BJ (cell line): ENCODE measurements at regions not wholly inside any gene's neighbourhood (a gene's known extent, or its start where the extent isn't known, plus 50 kb on each side); places are given as distances from the start of the nearest gene placed in this dataset.

Experiments
- CTCF ChIA-PET: fragments of 350-600 bp; formaldehyde crosslinking; extraction: SDS; loops from one replicate; lab custom pipeline; 2021; ENCODE audit warnings: antibody characterized with exemption, inconsistent platforms; lab: Yijun Ruan, JAX
- POLR2A ChIA-PET: fragments of 300-600 bp; sonication (Branson Sonifier 250); formaldehyde crosslinking; extraction: SDS; loops from one replicate; lab custom pipeline; 2021; ENCODE audit warnings: antibody characterized with exemption; lab: Charles Lee
- DNase-seq: peaks from one replicate; pipeline ENCODE4 v3.0.0-alpha.2; 2011; ENCODE audit warnings: low read depth
- H3K27me3 ChIP-seq: 2 replicates; pipeline ENCODE4 v1.6.0; 2011; ENCODE audit warnings: low read length; ENCODE audit not compliant: control insufficient read depth, insufficient read depth
- H3K36me3 ChIP-seq: 2 replicates; pipeline ENCODE4 v1.5.1; 2011; ENCODE audit warnings: low read length; ENCODE audit not compliant: control insufficient read depth, insufficient read depth
- H3K4me3 ChIP-seq: 2 replicates; pipeline ENCODE4 v1.5.1; 2011; ENCODE audit warnings: low read depth, mild to moderate bottlenecking, control low read depth, low read length
- TF ChIP-seq, protein P1 (sequence below): IDR thresholded peaks from 2 replicates; pipeline ENCODE4 v1.5.1; 2011; ENCODE audit warnings: low read depth, mild to moderate bottlenecking, control low read depth, inconsistent platforms, low read length, moderate library complexity; ENCODE audit not compliant: insufficient read depth

DNA sequence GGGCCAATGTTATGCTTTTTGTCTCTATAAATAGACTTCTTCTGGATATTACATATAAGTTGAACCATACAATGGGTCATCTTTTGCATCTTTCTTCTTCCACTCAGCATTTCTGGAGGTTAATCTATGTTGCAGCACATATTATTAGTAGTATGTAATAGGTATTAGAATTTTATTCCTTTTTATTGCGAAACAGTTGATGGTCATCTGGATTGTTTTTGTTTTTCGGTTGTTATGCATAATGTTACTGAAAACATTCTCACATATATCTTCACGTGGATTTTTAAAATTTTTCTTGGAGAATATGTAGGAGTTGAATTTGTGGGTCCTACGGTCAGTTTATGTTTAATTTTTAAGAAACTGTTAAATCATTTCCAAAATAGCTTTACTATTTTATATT is 466.8 kb downstream of the SLCO4C1 start:
- H3K36me3 ChIP-seq = no peaks in the 10 kb centered on the region
- no peaks in the 10 kb centered on the region for H3K27me3 ChIP-seq
- ChIA-PET CTCF (no interaction called here), POLR2A (no interaction called here)
- no peak for DNase-seq
- TF ChIP-seq, protein P1, sequence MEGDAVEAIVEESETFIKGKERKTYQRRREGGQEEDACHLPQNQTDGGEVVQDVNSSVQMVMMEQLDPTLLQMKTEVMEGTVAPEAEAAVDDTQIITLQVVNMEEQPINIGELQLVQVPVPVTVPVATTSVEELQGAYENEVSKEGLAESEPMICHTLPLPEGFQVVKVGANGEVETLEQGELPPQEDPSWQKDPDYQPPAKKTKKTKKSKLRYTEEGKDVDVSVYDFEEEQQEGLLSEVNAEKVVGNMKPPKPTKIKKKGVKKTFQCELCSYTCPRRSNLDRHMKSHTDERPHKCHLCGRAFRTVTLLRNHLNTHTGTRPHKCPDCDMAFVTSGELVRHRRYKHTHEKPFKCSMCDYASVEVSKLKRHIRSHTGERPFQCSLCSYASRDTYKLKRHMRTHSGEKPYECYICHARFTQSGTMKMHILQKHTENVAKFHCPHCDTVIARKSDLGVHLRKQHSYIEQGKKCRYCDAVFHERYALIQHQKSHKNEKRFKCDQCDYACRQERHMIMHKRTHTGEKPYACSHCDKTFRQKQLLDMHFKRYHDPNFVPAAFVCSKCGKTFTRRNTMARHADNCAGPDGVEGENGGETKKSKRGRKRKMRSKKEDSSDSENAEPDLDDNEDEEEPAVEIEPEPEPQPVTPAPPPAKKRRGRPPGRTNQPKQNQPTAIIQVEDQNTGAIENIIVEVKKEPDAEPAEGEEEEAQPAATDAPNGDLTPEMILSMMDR = no peak
- no peak overlapping the region for H3K4me3 ChIP-seq

GRCh38 chr5:101811466-101811865 is 484.6 kb downstream of the SLCO4C1 start:
- no peaks in the 10 kb centered on the region for H3K27me3 ChIP-seq
- H3K4me3 ChIP-seq = no peak overlapping the region
- no peaks in the 10 kb centered on the region for H3K36me3 ChIP-seq
- ChIA-PET CTCF (no interaction called here), POLR2A (no interaction called here)
- no peak for DNase-seq
- TF ChIP-seq, protein P1 = no peak

DNA sequence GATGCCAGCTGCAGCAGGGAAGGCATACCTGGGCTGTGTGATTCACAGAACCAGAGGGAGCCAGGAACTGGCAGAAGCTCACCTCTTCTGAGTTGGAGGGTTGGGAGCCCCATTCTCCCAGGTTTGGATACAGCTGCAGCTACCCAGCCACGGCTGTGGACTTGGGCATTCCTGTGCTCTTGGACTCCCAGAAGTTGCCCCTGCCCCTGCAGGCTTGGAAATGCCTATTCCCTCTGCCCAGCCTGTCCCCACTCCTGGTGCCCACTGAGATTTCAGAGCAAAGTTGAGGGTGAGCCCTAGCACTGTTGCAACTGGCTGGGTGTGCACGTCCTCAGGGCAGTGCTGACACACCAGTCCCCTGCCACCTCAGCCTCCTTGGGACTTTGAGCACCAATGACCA is 489.7 kb downstream of the SLCO4C1 start:
- DNase-seq = no peak
- no peaks in the 10 kb centered on the region for H3K36me3 ChIP-seq
- TF ChIP-seq, protein P1 = no peak
- no peaks in the 10 kb centered on the region for H3K27me3 ChIP-seq
- CTCF ChIA-PET = no interaction called here
- POLR2A ChIA-PET = no interaction called here
- no peak overlapping the region for H3K4me3 ChIP-seq

DNA sequence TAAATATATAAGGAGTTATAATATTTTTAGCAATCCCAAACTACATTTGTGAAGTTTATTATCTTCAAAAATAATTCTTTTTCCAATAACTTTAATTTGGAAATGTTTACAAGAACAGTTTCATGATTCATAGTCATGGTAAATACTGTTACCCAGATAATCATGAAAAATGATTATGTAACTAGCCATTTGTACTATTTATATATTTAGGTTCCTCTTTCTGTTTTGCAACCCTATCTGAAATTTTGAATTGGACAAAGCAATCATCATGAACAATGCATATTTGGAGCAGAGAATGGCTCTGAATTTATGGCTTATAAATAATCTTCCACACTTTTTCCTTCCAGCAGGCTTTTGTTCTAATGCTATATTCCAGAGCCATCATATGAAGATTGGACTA is 499.7 kb downstream of the SLCO4C1 start:
- DNase-seq = no peak
- ChIA-PET POLR2A (no interaction called here), CTCF (no interaction called here)
- H3K27me3 ChIP-seq = no peaks in the 10 kb centered on the region
- no peak overlapping the region for H3K4me3 ChIP-seq
- no peaks in the 10 kb centered on the region for H3K36me3 ChIP-seq
- TF ChIP-seq, protein P1 = no peak

DNA sequence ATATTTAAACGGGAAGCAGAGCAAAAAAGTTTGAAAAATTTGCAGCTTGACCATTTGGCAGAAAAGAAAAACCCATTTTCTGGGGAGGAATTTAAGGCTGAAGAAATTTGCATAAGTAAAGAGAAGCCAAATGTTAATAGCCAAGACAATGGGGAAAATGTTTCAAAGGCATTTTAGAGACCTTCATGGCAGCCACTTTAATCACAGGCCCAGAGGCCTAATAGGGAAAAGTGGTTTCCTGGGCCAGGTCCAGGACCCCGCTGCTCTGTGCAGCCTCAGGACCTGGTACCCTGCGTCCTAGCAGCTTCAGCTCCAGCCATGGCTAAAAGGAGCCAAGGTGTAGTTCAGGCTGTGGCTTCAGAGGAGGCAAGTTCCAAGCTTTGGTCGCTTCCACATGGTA is 507.3 kb downstream of the SLCO4C1 start:
- H3K4me3 ChIP-seq = no peak overlapping the region
- TF ChIP-seq, protein P1 = no peak
- POLR2A ChIA-PET = no interaction called here
- no peaks in the 10 kb centered on the region for H3K27me3 ChIP-seq
- H3K36me3 ChIP-seq = no peaks in the 10 kb centered on the region
- CTCF ChIA-PET = no interaction called here
- DNase-seq = no peak
